ENCODE measurements at regions not wholly inside any gene's neighbourhood (a gene's known extent, or its start where the extent isn't known, plus 50 kb on each side); places are given as distances from the start of the nearest gene placed in this dataset.

- DNase-seq = no peak
Observed at GRCh38 chr2:128805237-128805636, 486.6 kb upstream of the HS6ST1 start.

GRCh38 chr2:128805918-128806317, 487.2 kb upstream of the HS6ST1 start:
- no peak for DNase-seq

GRCh38 chr2:128807317-128807716, 488.6 kb upstream of the HS6ST1 start:
- DNase-seq = no peak

- DNase-seq = no peak
Observed at GRCh38 chr2:128808462-128809258, 490.0 kb upstream of the HS6ST1 start.

GRCh38 chr2:128809259-128809636, 490.6 kb upstream of the HS6ST1 start:
- DNase-seq = no peak

- DNase-seq = no peak
Observed at GRCh38 chr2:128809880-128810279, 491.2 kb upstream of the HS6ST1 start.

- DNase-seq = no peak
Observed at GRCh38 chr2:128812183-128812940, 493.7 kb upstream of the HS6ST1 start.

GRCh38 chr2:128813352-128814034, 494.8 kb upstream of the HS6ST1 start:
- DNase-seq = no peak

- no peak for DNase-seq
Observed at GRCh38 chr2:128815248-128815647, 496.6 kb upstream of the HS6ST1 start.

- no peak for DNase-seq
Observed at GRCh38 chr2:128817171-128817570, 498.5 kb upstream of the HS6ST1 start.

GRCh38 chr2:128817813-128818212, 499.1 kb upstream of the HS6ST1 start:
- DNase-seq = no peak

GRCh38 chr2:128818248-128818647, 499.6 kb upstream of the HS6ST1 start:
- no peak for DNase-seq

- no peak for DNase-seq
Observed at GRCh38 chr2:128818704-128819491, 500.2 kb upstream of the HS6ST1 start.

- no peak for DNase-seq
Observed at GRCh38 chr2:128820452-128820851, 501.8 kb upstream of the HS6ST1 start.

- DNase-seq = no peak
Observed at GRCh38 chr2:128821010-128821409, 502.3 kb upstream of the HS6ST1 start.

- no peak for DNase-seq
Observed at GRCh38 chr2:128832946-128833663, 514.4 kb upstream of the HS6ST1 start.

GRCh38 chr2:128833664-128834027, 515.0 kb upstream of the HS6ST1 start:
- no peak for DNase-seq

- DNase-seq = no peak
Observed at GRCh38 chr2:128834207-128834879, 515.7 kb upstream of the HS6ST1 start.

- DNase-seq = no peak
Observed at GRCh38 chr2:128834880-128835252, 516.2 kb upstream of the HS6ST1 start.

- DNase-seq = no peak
Observed at GRCh38 chr2:128835342-128835855, 516.7 kb upstream of the HS6ST1 start.

GRCh38 chr2:128835974-128836373, 517.3 kb upstream of the HS6ST1 start:
- no peak for DNase-seq
